Skin of body (tissue), 1 donor: ENCODE measurements at regions not wholly inside any gene's neighbourhood (a gene's known extent, or its start where the extent isn't known, plus 50 kb on each side); places are given as distances from the start of the nearest gene placed in this dataset.

Source experiments
- DNase-seq: peaks from one replicate; lab custom pipeline; 2025; lab: John Stamatoyannopoulos, UW

- DNase-seq = no peak
Measured at GRCh38 chr6:115721564-115721963, 339.1 kb downstream of the FRK start.

- DNase-seq = no peak
Measured at GRCh38 chr6:115720900-115721299, 339.8 kb downstream of the FRK start.

- DNase-seq = no peak
Measured at GRCh38 chr6:115717472-115717871, 343.2 kb downstream of the FRK start.

DNA sequence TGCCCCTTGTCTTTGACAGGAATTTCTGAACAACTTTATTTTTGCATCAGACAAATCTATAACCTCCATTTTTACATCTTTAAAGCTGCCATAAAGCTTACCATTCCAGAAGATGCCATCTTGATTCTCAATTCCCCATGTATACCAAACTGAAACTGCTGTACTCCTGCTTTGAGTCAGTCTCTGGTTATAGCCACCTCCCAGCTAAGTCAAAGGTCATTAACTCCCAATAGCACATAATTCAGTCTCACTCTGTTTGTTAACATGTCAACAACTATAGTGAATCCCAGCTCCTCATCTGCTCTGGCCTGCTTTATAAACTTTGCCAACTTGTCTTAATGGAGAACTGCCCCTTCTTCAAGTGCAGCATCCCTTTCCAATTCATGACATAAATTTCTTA, 343.6 kb downstream of the FRK start:
- DNase-seq = no peak

- peak; percentile 42 for DNase-seq
Measured at GRCh38 chr6:115712291-115712961, 348.3 kb downstream of the FRK start.

GRCh38 chr6:115708850-115709249, 351.8 kb downstream of the FRK start:
- DNase-seq = no peak

DNA sequence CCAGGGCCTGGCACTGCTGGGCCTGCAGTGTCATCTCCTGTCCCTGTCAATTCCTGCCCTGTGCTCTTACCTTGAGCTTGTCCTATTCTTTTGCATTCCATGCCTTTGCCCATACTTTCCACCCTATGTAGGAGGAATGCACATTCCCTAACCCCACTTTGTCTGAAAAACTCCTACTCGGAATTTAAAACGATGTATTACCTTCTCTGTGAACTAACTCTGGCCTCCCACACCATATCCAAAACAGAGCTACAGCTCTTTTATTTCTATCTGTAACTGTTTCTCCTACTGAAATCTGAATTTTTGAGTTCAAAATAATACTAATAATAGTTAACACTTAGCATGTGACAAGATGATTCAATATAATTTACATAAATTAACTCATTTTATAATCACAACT, 353.7 kb downstream of the FRK start:
- no peak for DNase-seq

DNA sequence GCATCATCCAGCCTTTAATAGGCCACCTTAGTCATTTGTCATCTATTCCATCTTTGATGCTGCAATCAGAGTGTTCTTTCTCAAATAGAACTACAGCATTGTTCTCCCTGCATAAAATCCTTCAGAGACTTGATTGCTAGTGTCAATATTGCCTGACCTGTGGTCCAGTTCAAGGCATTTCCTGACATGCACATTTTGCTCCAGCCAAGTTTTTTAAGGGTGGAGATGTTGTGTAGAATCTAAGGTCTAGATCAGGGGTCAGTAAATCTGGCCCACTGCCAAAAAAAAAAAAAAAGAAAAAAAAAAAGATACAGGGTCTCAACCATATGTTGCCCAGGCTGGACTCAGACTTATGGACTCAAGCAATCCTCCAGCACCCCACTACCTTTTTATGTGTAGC, 354.4 kb downstream of the FRK start:
- no peak for DNase-seq

- DNase-seq = no peak
Measured at GRCh38 chr6:115704028-115704427, 356.7 kb downstream of the FRK start.

GRCh38 chr6:115691433-115691832, 369.3 kb downstream of the FRK start:
- DNase-seq = no peak

DNA sequence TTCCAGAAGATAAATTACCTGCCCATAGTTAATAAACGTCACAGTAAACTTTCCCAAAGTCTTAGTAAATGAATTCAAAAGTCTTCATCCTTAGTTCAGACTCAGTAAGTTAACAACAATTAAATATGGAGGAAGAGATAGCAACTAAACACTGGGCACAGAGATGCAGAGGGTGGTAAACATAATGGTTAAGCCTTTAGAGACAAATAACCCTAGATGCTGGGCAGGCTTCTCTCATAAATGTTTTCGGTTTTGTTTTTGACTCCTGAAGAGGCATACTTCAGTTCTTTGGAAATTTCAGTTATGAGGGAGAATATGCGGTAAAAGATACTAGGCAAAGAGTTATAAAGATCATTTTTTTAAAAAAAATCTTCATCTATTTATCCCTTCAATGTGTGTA, 369.8 kb downstream of the FRK start:
- no peak for DNase-seq

DNA sequence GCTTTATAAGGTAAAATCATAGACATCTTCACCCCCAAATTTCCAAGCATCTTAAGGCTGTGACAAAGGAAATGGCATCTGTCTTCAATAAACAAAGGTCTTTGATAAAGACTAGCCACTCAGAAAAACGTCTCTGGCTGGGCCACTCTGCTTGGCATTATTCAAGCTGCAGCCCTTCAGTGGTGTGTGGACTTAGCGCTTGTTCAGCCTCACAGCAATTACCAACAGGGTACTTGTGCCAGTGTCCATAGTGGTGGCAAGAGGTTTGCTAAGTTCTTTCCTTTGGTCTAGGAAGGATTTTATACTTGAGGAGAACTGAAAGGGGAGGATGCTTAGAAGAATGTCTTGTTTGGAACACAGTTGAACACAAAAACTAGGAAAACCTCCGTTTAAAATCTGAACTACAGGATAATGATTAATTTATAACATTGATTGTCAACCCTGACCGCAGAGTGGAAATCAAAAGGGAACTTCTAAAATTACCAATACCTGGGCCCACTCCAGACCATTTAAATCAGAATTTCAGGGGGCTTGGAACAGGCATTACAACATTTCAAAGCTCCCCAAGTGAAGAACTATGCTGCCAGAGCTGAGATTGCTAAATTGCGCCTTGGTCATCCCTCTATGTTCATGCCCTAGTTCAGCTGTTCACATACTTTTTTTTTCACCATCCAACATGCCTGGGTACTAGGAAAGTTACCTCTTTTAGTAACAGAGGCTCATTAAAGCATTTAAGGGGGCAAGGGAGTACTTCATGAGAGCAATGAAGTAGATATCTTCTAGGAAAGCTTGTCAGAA, 378.5 kb downstream of the FRK start:
- no peak for DNase-seq

- DNase-seq = no peak
Measured at GRCh38 chr6:115680621-115681020, 380.1 kb downstream of the FRK start.

- no peak for DNase-seq
Measured at GRCh38 chr6:115677198-115677597, 383.5 kb downstream of the FRK start.

DNA sequence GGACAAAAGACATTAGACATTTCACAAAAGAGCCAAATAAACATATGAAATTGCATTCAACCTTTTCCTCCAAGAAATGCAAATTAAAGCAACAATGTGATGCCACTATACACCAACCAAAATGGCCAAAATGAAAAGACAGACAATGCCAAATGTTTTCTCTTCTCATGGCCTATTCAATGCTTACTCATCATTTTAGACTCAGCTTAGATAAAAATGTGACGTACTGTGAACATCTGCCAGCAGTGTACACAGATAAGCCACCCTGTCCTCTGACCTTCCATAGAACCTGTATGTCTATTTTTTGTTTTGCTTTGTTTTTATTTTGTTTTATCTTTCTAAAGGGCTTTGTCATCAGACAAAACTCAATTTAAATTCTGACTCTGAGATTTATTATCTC, 385.2 kb downstream of the FRK start:
- DNase-seq = no peak

- no peak for DNase-seq
Measured at GRCh38 chr6:115668781-115669180, 391.9 kb downstream of the FRK start.

- no peak for DNase-seq
Measured at GRCh38 chr6:115668211-115668610, 392.5 kb downstream of the FRK start.

GRCh38 chr6:115667478-115668026, 393.1 kb downstream of the FRK start:
- DNase-seq = no peak

DNA sequence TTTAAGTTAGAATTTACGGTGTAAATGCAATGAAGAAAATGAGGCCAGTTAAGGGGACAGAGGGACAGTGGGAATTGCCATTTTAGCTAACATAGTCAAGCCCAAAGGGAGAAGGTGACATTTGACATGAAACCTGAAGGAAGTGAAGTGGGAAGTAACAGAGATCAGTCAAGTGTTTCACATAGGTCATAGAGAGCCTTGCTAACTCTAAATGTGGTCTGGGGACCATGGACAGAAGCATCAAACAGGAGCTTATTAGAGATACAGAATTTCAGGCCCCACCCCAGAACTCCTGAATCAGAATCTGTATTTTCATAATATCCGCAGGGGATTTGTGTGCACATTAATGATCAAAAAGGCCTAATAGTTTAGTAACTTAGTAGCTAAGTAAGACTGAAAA, 393.7 kb downstream of the FRK start:
- DNase-seq = no peak

GRCh38 chr6:115665310-115665709, 395.4 kb downstream of the FRK start:
- no peak for DNase-seq

DNA sequence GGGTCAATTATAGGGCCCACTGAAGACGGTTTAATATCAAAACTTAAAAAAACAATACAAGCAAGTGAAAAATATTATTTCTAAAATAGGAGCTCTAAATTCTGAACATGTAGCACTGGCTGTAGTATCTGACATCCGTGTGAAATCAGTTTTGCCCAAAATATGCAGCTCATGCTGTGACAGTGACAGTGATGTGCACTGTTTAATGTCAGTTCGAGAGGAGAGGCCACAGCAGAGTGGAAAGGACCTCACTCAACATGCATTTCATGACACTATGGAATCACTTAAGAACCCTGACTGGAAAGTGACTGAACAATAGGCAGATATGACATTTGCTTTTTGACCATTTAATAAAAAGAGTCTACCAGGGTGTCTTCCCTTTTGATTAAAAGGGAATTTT, 397.0 kb downstream of the FRK start:
- no peak for DNase-seq

GRCh38 chr6:115643762-115644161, 416.9 kb downstream of the FRK start:
- no peak for DNase-seq

- no peak for DNase-seq
Measured at GRCh38 chr6:115634887-115635286, 425.8 kb downstream of the FRK start.
